Uterus (tissue), 3 donors: ENCODE measurements at regions not wholly inside any gene's neighbourhood (a gene's known extent, or its start where the extent isn't known, plus 50 kb on each side); places are given as distances from the start of the nearest gene placed in this dataset.

ENCODE experiments used
- DNase-seq, 2 donors: peaks; one replicate each; pipeline ENCODE4 v3.0.0-alpha.2; 2019 to 2020
- H3K27ac ChIP-seq, 2 donors: fragments of 200-600 bp; sonication (generic); 1 replicate in 1 of 2; 2 replicates in 1 of 2; pipeline ENCODE4 v1.5.1; 2016 to 2018
- H3K27me3 ChIP-seq, 2 donors: fragments of 200-600 bp; sonication (generic); one replicate each; pipeline ENCODE4 v1.5.1; 2018 to 2019; ENCODE audit warnings: control low read depth in 1 of 2
- H3K36me3 ChIP-seq, 2 donors: fragments of 200-600 bp; sonication (generic); one replicate each; pipeline ENCODE4 v1.5.1; 2019; ENCODE audit warnings: control low read depth in 1 of 2
- H3K4me1 ChIP-seq, 2 donors: fragments of 200-600 bp; sonication (generic); one replicate each; pipeline ENCODE4 v1.5.1; 2018 to 2019; ENCODE audit warnings: control low read depth in 1 of 2
- H3K4me3 ChIP-seq, 2 donors: fragments of 200-600 bp; sonication (generic); 1 replicate in 1 of 2; 2 replicates in 1 of 2; pipeline ENCODE4 v1.5.1; 2018 to 2019; ENCODE audit warnings: mild to moderate bottlenecking in 1 of 2
- H3K9me3 ChIP-seq, 2 donors: fragments of 200-600 bp; sonication (generic); one replicate each; pipeline ENCODE4 v1.5.1; 2019; ENCODE audit warnings: control low read depth in 1 of 2
- POLR2A ChIP-seq, 2 donors: fragments of 450-650 bp; IDR thresholded peaks; one replicate each; pipeline ENCODE4 v1.6.1; 2016; ENCODE audit warnings: antibody characterized with exemption in 2 of 2, mild to moderate bottlenecking in 1 of 2, moderate library complexity in 1 of 2
- intact Hi-C: fragments of 100-400 bp; cut with DNase I; formaldehyde crosslinking; loops from one replicate; pipeline ENCODE4 v1.15.1; 2023; ENCODE audit warnings: low total_unique reads
- TF ChIP-seq, protein P1 (sequence below), 4 experiments: fragments of 200-600 bp in 2 of 4; fragments of 450-650 bp in 2 of 4; sonication (generic) in 2 of 4; IDR thresholded peaks; one replicate each; pipeline ENCODE4 v1.5.1; 2016 to 2019; ENCODE audit warnings: antibody characterized with exemption in 4 of 4, mild to moderate bottlenecking in 2 of 4, moderate library complexity in 1 of 4
- donor health status: DM: yes; HTN: yes; CAD: no.

GRCh38 chr3:148202386-148202785 is 495.3 kb upstream of the AGTR1 start:
- H3K36me3 ChIP-seq = no peaks in the 10 kb centered on the region
- intact Hi-C loops = no loop called here
- no peak overlapping the region for H3K4me3 ChIP-seq
- TF ChIP-seq, protein P1, sequence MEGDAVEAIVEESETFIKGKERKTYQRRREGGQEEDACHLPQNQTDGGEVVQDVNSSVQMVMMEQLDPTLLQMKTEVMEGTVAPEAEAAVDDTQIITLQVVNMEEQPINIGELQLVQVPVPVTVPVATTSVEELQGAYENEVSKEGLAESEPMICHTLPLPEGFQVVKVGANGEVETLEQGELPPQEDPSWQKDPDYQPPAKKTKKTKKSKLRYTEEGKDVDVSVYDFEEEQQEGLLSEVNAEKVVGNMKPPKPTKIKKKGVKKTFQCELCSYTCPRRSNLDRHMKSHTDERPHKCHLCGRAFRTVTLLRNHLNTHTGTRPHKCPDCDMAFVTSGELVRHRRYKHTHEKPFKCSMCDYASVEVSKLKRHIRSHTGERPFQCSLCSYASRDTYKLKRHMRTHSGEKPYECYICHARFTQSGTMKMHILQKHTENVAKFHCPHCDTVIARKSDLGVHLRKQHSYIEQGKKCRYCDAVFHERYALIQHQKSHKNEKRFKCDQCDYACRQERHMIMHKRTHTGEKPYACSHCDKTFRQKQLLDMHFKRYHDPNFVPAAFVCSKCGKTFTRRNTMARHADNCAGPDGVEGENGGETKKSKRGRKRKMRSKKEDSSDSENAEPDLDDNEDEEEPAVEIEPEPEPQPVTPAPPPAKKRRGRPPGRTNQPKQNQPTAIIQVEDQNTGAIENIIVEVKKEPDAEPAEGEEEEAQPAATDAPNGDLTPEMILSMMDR (IDR thresholded peaks at IDR 0.05) = no peak
- no peak for TF ChIP-seq POLR2A (IDR thresholded peaks at IDR 0.05)
- no peaks in the 10 kb centered on the region for H3K27me3 ChIP-seq
- H3K27ac ChIP-seq = no peak overlapping the region
- no peak for DNase-seq
- no peaks in the 10 kb centered on the region for H3K4me1 ChIP-seq
- H3K9me3 ChIP-seq = no peaks in the 10 kb centered on the region

GRCh38 chr3:148203297-148204010 is 494.2 kb upstream of the AGTR1 start:
- DNase-seq = no peak
- TF ChIP-seq, protein P1 (IDR thresholded peaks at IDR 0.05) = no peak
- no peak for TF ChIP-seq POLR2A (IDR thresholded peaks at IDR 0.05)
- Histone ChIP-seq H3K4me1 (no peaks in the 10 kb centered on the region), H3K9me3 (no peaks in the 10 kb centered on the region), H3K4me3 (no peak overlapping the region), H3K27me3 (no peaks in the 10 kb centered on the region), H3K27ac (no peak overlapping the region), H3K36me3 (no peaks in the 10 kb centered on the region)
- intact Hi-C loops = no loop called here

DNA sequence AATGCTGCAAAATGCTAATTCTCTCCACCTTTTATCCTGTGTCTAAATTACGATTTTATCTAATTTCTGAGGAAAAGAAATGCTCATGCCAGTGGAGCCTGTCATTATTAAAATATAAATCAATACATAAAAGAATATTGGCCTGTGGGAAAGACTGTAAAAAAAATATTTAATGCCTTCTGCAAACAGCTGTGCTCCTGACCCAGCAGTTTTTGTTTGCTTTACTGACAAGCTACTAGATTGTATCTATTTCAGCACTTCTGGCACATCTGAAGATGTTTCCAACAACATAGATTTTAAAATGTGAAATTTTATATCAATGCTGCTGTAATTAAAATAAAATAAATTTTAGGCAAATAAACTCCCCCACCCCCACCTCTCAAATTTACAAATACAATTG is 493.6 kb upstream of the AGTR1 start:
- Histone ChIP-seq H3K9me3 (no peaks in the 10 kb centered on the region), H3K36me3 (no peaks in the 10 kb centered on the region), H3K4me1 (no peaks in the 10 kb centered on the region), H3K4me3 (no peak overlapping the region), H3K27ac (no peak overlapping the region), H3K27me3 (no peaks in the 10 kb centered on the region)
- no peak for TF ChIP-seq POLR2A (IDR thresholded peaks at IDR 0.05)
- TF ChIP-seq, protein P1 (IDR thresholded peaks at IDR 0.05) = no peak
- intact Hi-C loops = no loop called here
- no peak for DNase-seq

GRCh38 chr3:148205977-148206376 is 491.7 kb upstream of the AGTR1 start:
- Histone ChIP-seq H3K27me3 (no peaks in the 10 kb centered on the region), H3K4me3 (no peak overlapping the region), H3K27ac (no peak overlapping the region), H3K4me1 (no peaks in the 10 kb centered on the region), H3K9me3 (no peaks in the 10 kb centered on the region), H3K36me3 (no peaks in the 10 kb centered on the region)
- no peak for TF ChIP-seq POLR2A (IDR thresholded peaks at IDR 0.05)
- TF ChIP-seq, protein P1 (IDR thresholded peaks at IDR 0.05) = no peak
- intact Hi-C loops = no loop called here
- DNase-seq = no peak

GRCh38 chr3:148206446-148206845 is 491.3 kb upstream of the AGTR1 start:
- Histone ChIP-seq H3K27ac (no peak overlapping the region), H3K36me3 (no peaks in the 10 kb centered on the region), H3K27me3 (no peaks in the 10 kb centered on the region), H3K4me3 (no peak overlapping the region), H3K9me3 (no peaks in the 10 kb centered on the region), H3K4me1 (no peaks in the 10 kb centered on the region)
- no peak for DNase-seq
- no peak for TF ChIP-seq POLR2A (IDR thresholded peaks at IDR 0.05)
- TF ChIP-seq, protein P1 (IDR thresholded peaks at IDR 0.05) = no peak
- intact Hi-C loops = no loop called here
